ENCODE measurements at regions not wholly inside any gene's neighbourhood (a gene's known extent, or its start where the extent isn't known, plus 50 kb on each side); places are given as distances from the start of the nearest gene placed in this dataset.

GRCh38 chr9:81259896-81260295 is 429.5 kb downstream of the TLE1 start:
- no peak for TF ChIP-seq POLR2A (IDR thresholded peaks at IDR 0.05)
- TF ChIP-seq CTCF (IDR thresholded peaks at IDR 0.05) = no peak
